RCC 7860 (cell line): ENCODE measurements at regions not wholly inside any gene's neighbourhood (a gene's known extent, or its start where the extent isn't known, plus 50 kb on each side); places are given as distances from the start of the nearest gene placed in this dataset.

Experiments used
- DNase-seq: peaks from one replicate; pipeline ENCODE4 v3.0.0-alpha.2; 2015; ENCODE audit warnings: low spot score
- FAIRE-seq: peaks from 2 replicates; lab custom pipeline; 2012; peaks lifted over from hg19 to GRCh38; lab: Jason Lieb, UNC

GRCh38 chr6:45830441-45831139 lies 185.1 kb downstream of the CLIC5 start:
- peak; percentile 98 for FAIRE-seq

GRCh38 chr6:45829873-45830272 lies 185.8 kb downstream of the CLIC5 start:
- FAIRE-seq (no peak), DNase-seq (no peak)

More at GRCh38 chr6:45830441-45831139, 185.1 kb downstream of the CLIC5 start:
- peak; percentile 93 for DNase-seq

GRCh38 chr6:45827952-45828530 lies 187.6 kb downstream of the CLIC5 start:
- DNase-seq, result no peak
- FAIRE-seq, result no peak

GRCh38 chr6:45822873-45823272 lies 192.8 kb downstream of the CLIC5 start:
- no peak for FAIRE-seq
- DNase-seq, result no peak

GRCh38 chr6:45822246-45822812 lies 193.3 kb downstream of the CLIC5 start:
- DNase-seq, result no peak
- no peak for FAIRE-seq

GRCh38 chr6:45818655-45819054 lies 197.0 kb downstream of the CLIC5 start:
- no peak for DNase-seq
- peak; percentile 7 for FAIRE-seq

GRCh38 chr6:45816674-45817297 lies 198.9 kb downstream of the CLIC5 start:
- DNase-seq (no peak), FAIRE-seq (no peak)

GRCh38 chr6:45815466-45816125 lies 200.1 kb downstream of the CLIC5 start:
- FAIRE-seq (no peak), DNase-seq (no peak)

GRCh38 chr6:45814772-45815171 lies 200.9 kb downstream of the CLIC5 start:
- DNase-seq (no peak), FAIRE-seq (no peak)

- DNase-seq, result no peak
- no peak for FAIRE-seq
Measured at GRCh38 chr6:45813943-45814342, 201.7 kb downstream of the CLIC5 start.

- DNase-seq (no peak), FAIRE-seq (no peak)
Measured at GRCh38 chr6:45812922-45813321, 202.7 kb downstream of the CLIC5 start.

- DNase-seq, result no peak
- FAIRE-seq, result no peak
Measured at GRCh38 chr6:45808917-45809316, 206.7 kb downstream of the CLIC5 start.

GRCh38 chr6:45808042-45808645 lies 207.5 kb downstream of the CLIC5 start:
- FAIRE-seq, result no peak
- DNase-seq, result no peak

GRCh38 chr6:45807311-45808041 lies 208.2 kb downstream of the CLIC5 start:
- no peak for DNase-seq
- no peak for FAIRE-seq

GRCh38 chr6:45806172-45806571 lies 209.5 kb downstream of the CLIC5 start:
- FAIRE-seq (no peak), DNase-seq (no peak)

- no peak for FAIRE-seq
- no peak for DNase-seq
Measured at GRCh38 chr6:45803071-45803470, 212.6 kb downstream of the CLIC5 start.

- no peak for FAIRE-seq
- no peak for DNase-seq
Measured at GRCh38 chr6:45801471-45802289, 214.0 kb downstream of the CLIC5 start.

GRCh38 chr6:45800911-45801310 lies 214.7 kb downstream of the CLIC5 start:
- FAIRE-seq, result no peak
- DNase-seq, result no peak

GRCh38 chr6:45795678-45796077 lies 220.0 kb downstream of the CLIC5 start:
- no peak for FAIRE-seq
- no peak for DNase-seq
